Neural progenitor cell (in vitro differentiated cells): ENCODE measurements at regions not wholly inside any gene's neighbourhood (a gene's known extent, or its start where the extent isn't known, plus 50 kb on each side); places are given as distances from the start of the nearest gene placed in this dataset.
"Not testable (repeated sequence)": the region's sequence is repeated elsewhere in the genome, so short reads cannot be mapped to it uniquely, and the experiment has no call there.

ENCODE experiments used
- DNase-seq: peaks from one replicate; pipeline ENCODE4 v3.0.0-alpha.2; 2016; ENCODE audit warnings: low spot score
- H2AFZ ChIP-seq: fragments of 200-600 bp; sonication (generic); replicated peaks from 2 replicates; pipeline ENCODE4 v1.6.1; 2016; ENCODE audit warnings: antibody characterized with exemption
- H3F3A ChIP-seq: fragments of 200-600 bp; sonication (generic); 2 replicates; pipeline ENCODE4 v1.6.1; 2016; ENCODE audit warnings: antibody characterized with exemption, low read depth
- H3K27ac ChIP-seq: fragments of 200-600 bp; sonication (generic); 2 replicates; pipeline ENCODE4 v1.5.1; 2016; ENCODE audit warnings: mild to moderate bottlenecking
- H3K27me3 ChIP-seq: fragments of 200-600 bp; sonication (generic); 2 replicates; pipeline ENCODE4 v1.6.1; 2016; ENCODE audit warnings: mild to moderate bottlenecking, moderate library complexity
- H3K36me3 ChIP-seq: fragments of 200-600 bp; sonication (generic); 2 replicates; pipeline ENCODE4 v1.5.1; 2016
- H3K4me1 ChIP-seq: fragments of 200-600 bp; sonication (generic); 2 replicates; pipeline ENCODE4 v1.6.1; 2016; ENCODE audit warnings: mixed run types
- H3K4me2 ChIP-seq: fragments of 200-600 bp; sonication (generic); 2 replicates; pipeline ENCODE4 v1.6.1; 2016
- H3K4me3 ChIP-seq: fragments of 200-600 bp; sonication (generic); 2 replicates; pipeline ENCODE4 v1.5.1; 2016
- H3K79me2 ChIP-seq: fragments of 200-600 bp; sonication (generic); 2 replicates; pipeline ENCODE4 v1.6.1; 2016; ENCODE audit warnings: low read depth
- H3K9ac ChIP-seq: fragments of 200-600 bp; sonication (generic); 2 replicates; pipeline ENCODE4 v1.6.1; 2016
- H3K9me3 ChIP-seq: fragments of 200-600 bp; sonication (generic); 2 replicates; pipeline ENCODE4 v1.5.1; 2016; ENCODE audit warnings: low read depth
- H4K20me1 ChIP-seq: fragments of 200-600 bp; sonication (generic); 2 replicates; pipeline ENCODE4 v1.6.1; 2016; ENCODE audit warnings: low read depth
- H3K27ac Mint-ChIP-seq: 3 replicates; pipeline ENCODE4 v1.8.0; 2021; ENCODE audit warnings: mixed read lengths
- H3K27me3 Mint-ChIP-seq: 2 replicates; pipeline ENCODE4 v1.8.0; 2022; ENCODE audit warnings: low read depth, mild to moderate bottlenecking, inconsistent platforms, moderate library complexity, mixed read lengths; ENCODE audit not compliant: insufficient read depth
- H3K36me3 Mint-ChIP-seq: 3 replicates; pipeline ENCODE4 v1.8.0; 2021; ENCODE audit warnings: mixed read lengths
- H3K4me1 Mint-ChIP-seq: 3 replicates; pipeline ENCODE4 v1.8.0; 2021; ENCODE audit warnings: mixed read lengths
- H3K4me3 Mint-ChIP-seq: 3 replicates; pipeline ENCODE4 v1.8.0; 2021; ENCODE audit warnings: mild to moderate bottlenecking, moderate library complexity, mixed read lengths
- H3K9me3 Mint-ChIP-seq: 3 replicates; pipeline ENCODE4 v1.8.0; 2020; ENCODE audit warnings: mixed read lengths
- CTCF ChIP-seq: fragments of 200-600 bp; sonication (generic); IDR thresholded peaks from 2 replicates; pipeline ENCODE4 v1.5.1; 2017; ENCODE audit warnings: antibody characterized with exemption, mild to moderate bottlenecking
- EZH2 ChIP-seq: fragments of 200-600 bp; sonication (generic); IDR thresholded peaks from 2 replicates; pipeline ENCODE4 v1.6.1; 2017; ENCODE audit warnings: antibody characterized with exemption, mild to moderate bottlenecking, moderate library complexity
- EZH2phosphoT487 ChIP-seq: fragments of 200-600 bp; sonication (generic); IDR thresholded peaks from 2 replicates; pipeline ENCODE4 v1.6.1; 2017; ENCODE audit warnings: antibody characterized with exemption

- TF ChIP-seq CTCF: no peak
- no peak for TF ChIP-seq EZH2
- no peak for TF ChIP-seq EZH2phosphoT487
- Mint-ChIP-seq H3K4me1 (peaks cover 26% of the 10 kb centered on the region), H3K27ac (no peak overlapping the region), H3K9me3 (peaks cover 19% of the 10 kb centered on the region), H3K36me3 (peaks cover 2% of the 10 kb centered on the region), H3K4me3 (no peak overlapping the region), H3K27me3 (peaks cover 20% of the 10 kb centered on the region)
- DNase-seq: no peak
- Histone ChIP-seq H3K4me3 (no peak overlapping the region), H3F3A (no peaks in the 10 kb centered on the region), H4K20me1 (no peaks in the 10 kb centered on the region), H3K79me2 (no peaks in the 10 kb centered on the region), H3K27me3 (no peaks in the 10 kb centered on the region), H3K9me3 (no peaks in the 10 kb centered on the region), H3K9ac (no peak overlapping the region), H2AFZ (no peak overlapping the region), H3K4me1 (peaks cover 5% of the 10 kb centered on the region), H3K36me3 (no peaks in the 10 kb centered on the region), H3K27ac (no peak overlapping the region), H3K4me2 (no peak overlapping the region)
These were observed 253.2 kb downstream of the DLL1 start for GRCh38 chr6:170037541-170038250.

DNA sequence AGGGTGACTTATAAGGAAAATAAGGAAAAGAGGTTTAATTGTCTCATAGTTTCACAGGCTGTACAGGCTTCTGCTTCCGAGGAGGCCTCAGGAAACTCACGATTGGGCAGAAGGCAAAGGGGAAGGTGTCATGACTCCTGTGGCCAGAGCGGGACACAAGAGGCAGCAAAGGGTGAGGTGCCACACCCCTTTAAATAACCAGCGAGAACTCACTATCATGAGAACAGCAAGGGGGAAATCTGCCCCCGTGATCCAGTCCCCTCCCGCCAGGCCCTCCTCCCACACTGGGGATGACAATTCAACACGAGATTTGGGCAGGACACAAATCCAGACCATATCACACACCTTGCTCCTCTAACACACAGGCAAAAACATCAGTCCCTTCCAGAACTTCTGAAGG is 254.0 kb downstream of the DLL1 start:
- Histone ChIP-seq H3K9ac (no peak overlapping the region), H3K27me3 (no peaks in the 10 kb centered on the region), H3K4me2 (no peak overlapping the region), H4K20me1 (no peaks in the 10 kb centered on the region), H3K27ac (no peak overlapping the region), H3K4me1 (peaks cover 5% of the 10 kb centered on the region), H3F3A (no peaks in the 10 kb centered on the region), H3K9me3 (no peaks in the 10 kb centered on the region), H3K36me3 (no peaks in the 10 kb centered on the region), H3K4me3 (no peak overlapping the region), H3K79me2 (no peaks in the 10 kb centered on the region), H2AFZ (no peak overlapping the region)
- H3K27me3 Mint-ChIP-seq: peaks cover 16% of the 10 kb centered on the region
- no peak overlapping the region for H3K4me3 Mint-ChIP-seq
- H3K9me3 Mint-ChIP-seq: peaks cover 20% of the 10 kb centered on the region
- no peak for DNase-seq
- TF ChIP-seq EZH2phosphoT487 (no peak), EZH2 (no peak), CTCF (no peak)
- H3K36me3 Mint-ChIP-seq: peaks cover 2% of the 10 kb centered on the region
- peaks cover 26% of the 10 kb centered on the region for H3K4me1 Mint-ChIP-seq
- H3K27ac Mint-ChIP-seq: no peak overlapping the region

- not testable (repeated sequence) for H3K4me1 ChIP-seq, H3K4me3 Mint-ChIP-seq, H3K4me2 ChIP-seq, H2AFZ ChIP-seq, H3K27ac ChIP-seq, H3K27me3 ChIP-seq, DNase-seq, H3K9me3 ChIP-seq, H3K9ac ChIP-seq, H3K36me3 ChIP-seq, H3F3A ChIP-seq, H3K36me3 Mint-ChIP-seq, H3K79me2 ChIP-seq, H3K4me3 ChIP-seq, H4K20me1 ChIP-seq, H3K27ac Mint-ChIP-seq
- H3K27me3 Mint-ChIP-seq: peaks cover 16% of the 10 kb centered on the region
- peaks cover 20% of the 10 kb centered on the region for H3K9me3 Mint-ChIP-seq
- H3K4me1 Mint-ChIP-seq: peaks cover 26% of the 10 kb centered on the region
These were observed 254.5 kb downstream of the DLL1 start for GRCh38 chr6:170036367-170036766.

DNA sequence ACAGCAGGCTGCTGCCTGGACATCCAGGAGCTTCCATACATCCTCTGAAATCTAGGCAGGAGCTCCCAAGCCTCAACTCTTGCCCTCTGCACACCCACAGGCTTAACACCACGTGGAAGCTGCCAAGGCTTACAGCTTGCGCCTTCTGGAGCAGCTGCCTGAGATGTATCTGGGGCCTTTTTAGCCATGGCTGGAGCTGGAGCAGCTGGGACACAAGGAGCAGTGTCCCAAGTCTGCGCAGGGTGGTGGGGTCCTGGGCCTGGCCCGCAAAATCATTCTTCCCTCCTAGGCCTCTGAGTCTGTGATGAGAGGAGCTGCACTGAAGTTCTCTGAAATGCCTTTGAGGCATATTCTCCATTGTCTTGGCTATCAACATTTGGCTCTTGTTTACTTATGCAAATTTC is 255.0 kb downstream of the DLL1 start:
- Histone ChIP-seq H3K9me3 (no peaks in the 10 kb centered on the region), H3K9ac (no peak overlapping the region), H3K36me3 (no peaks in the 10 kb centered on the region), H3K79me2 (no peaks in the 10 kb centered on the region), H2AFZ (no peak overlapping the region), H3K4me1 (peaks cover 4% of the 10 kb centered on the region), H3F3A (no peaks in the 10 kb centered on the region), H4K20me1 (no peaks in the 10 kb centered on the region), H3K4me2 (no peak overlapping the region), H3K27ac (no peak overlapping the region), H3K27me3 (no peaks in the 10 kb centered on the region), H3K4me3 (no peak overlapping the region)
- peaks cover 2% of the 10 kb centered on the region for H3K36me3 Mint-ChIP-seq
- no peak overlapping the region for H3K4me3 Mint-ChIP-seq
- peaks cover 25% of the 10 kb centered on the region for H3K4me1 Mint-ChIP-seq
- DNase-seq: no peak
- peaks cover 20% of the 10 kb centered on the region for H3K9me3 Mint-ChIP-seq
- H3K27me3 Mint-ChIP-seq: peaks cover 16% of the 10 kb centered on the region
- no peak overlapping the region for H3K27ac Mint-ChIP-seq
- no peak for TF ChIP-seq EZH2
- no peak for TF ChIP-seq CTCF
- no peak for TF ChIP-seq EZH2phosphoT487
